LHCN-M2 (cell line): ENCODE measurements at regions not wholly inside any gene's neighbourhood (a gene's known extent, or its start where the extent isn't known, plus 50 kb on each side); places are given as distances from the start of the nearest gene placed in this dataset.

Source experiments
- DNase-seq: peaks from one replicate; pipeline ENCODE4 v3.0.0-alpha.2; 2012; ENCODE audit warnings: low read depth

DNA sequence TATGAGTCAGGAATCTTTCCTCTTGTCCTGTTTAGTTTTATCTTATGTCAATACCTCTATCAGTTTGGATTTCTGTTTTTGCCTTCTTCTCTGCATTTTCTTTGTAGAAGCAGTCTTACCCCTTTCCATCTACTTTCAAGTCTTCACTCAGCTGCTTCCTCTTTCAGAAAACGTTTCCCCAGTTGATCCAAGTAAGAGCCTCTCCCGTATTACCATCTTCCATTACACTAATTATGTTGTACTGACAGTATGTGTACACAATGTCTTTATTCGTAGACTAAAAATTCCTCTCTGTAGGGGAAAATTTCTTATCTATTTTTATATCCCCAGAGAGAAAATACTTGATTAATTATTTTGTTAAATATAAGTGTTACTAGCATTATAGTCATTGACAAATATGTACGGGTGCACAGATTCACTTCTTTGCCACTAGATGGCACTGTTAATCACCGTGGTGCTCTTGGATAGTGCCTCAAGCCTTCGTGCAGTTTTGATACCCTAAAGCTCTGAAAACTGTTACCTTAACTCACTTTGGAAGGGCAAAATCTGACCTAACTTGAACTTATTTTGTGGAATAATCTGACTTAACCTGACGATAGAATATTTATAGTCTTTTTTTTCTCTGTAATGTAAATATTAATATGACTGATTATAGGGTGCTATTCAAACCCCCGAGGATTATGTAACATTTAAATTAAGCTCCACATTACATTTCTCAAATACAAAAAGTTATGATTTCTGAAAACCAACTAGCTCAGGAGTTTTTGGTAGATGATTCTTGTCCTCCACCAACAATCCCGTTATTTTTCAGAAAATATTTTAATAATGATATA, 74.2 kb upstream of the POU1F1 start:
- peak; percentile 48 for DNase-seq

DNA sequence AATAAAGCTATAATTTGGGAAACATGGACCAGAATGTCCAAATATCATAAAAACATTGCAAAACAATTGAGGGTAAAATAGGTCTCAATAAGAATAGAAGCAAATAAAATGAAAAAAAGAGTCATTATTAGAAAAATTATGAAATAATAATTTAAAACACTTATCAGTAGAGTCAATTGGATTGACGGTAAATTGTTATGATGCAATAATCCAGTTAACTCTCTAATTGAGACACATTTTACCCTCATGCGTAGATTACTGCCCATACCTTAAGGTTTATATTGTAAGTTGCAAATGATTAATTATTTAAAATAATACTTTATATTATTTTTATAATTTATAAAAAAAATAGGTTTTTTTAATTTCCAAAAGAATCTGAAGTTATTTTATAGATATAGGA, 73.4 kb upstream of the POU1F1 start:
- no peak for DNase-seq

DNA sequence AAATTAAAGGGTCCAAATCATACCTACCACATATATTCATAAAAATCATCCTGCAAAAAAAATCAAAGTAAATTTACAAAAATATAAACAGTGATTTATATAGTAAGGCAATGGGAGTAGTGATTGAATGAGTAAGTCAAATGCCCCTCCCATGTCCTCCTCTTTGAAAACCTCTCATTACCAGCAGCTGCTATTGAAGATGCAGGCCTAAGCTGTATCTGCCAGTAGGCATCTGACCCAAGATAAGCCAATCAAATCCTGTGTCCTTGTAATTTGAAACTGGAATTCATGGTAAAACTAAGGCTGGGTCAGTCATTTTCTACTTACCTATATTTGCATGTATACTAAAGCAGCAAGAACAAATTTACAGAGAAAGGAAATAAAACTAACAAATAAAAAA, 60.4 kb upstream of the POU1F1 start:
- DNase-seq = peak; percentile 59

DNA sequence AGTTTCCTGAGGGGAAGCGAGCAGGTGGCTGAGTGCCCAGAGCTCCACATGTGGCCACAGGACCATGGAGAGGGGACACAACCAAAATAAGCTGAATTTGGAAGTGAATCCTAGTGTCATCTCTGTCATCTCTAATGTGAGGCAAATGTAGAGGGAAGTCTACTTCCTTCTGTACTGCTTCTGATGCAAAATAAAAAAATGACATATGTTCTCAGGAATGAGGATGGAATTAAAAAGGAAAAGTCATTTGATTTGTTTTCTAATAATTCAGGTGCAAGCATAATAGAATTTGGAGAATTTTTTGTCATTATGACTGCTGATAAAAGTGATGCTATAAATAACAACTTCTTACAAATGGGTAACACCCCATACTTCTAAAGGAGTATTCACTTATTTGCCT, 59.5 kb upstream of the POU1F1 start:
- no peak for DNase-seq

DNA sequence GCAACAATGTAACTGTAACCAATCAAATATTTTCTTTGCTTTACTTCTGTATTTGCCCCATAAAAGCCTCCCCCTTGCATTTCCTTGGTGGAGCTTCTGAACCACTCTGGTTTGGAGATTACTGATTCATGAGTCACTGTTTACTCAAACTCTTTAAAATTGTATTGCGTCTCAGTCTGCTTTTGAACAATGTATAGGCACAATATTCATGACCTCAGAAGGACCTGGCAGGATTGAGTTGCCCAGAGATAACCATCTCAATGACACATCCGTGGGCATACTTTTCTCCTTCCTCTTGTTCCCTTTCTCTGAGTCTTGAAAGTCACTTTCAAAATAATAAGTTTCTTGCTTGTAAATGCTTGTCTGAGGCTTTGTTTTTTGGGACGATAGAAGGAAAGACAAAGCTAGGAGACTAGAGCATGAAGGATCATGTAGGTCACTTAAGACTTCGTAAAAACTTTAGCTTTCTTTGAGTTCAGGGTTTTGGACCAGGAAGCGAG, 57.1 kb upstream of the POU1F1 start:
- peak; percentile 74 for DNase-seq

DNA sequence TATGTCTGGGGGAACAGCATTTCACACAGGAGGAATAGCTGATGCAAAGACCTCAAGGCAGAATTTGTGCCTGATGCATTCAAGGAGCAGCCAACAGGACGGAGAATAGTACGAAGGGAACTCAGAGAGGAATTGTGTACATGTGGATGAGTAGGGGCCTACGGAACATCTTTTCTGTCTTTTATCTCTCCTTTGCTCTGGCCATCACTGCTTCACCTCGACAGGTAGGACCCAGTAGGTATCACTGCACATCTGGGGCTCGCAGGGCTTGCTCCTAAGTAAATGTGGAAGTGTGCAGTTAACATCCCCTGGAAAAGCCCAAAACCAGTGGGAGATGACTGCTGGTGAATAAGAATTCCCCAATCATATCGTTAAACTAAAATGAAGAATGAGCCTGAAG, 56.4 kb upstream of the POU1F1 start:
- DNase-seq = no peak

DNA sequence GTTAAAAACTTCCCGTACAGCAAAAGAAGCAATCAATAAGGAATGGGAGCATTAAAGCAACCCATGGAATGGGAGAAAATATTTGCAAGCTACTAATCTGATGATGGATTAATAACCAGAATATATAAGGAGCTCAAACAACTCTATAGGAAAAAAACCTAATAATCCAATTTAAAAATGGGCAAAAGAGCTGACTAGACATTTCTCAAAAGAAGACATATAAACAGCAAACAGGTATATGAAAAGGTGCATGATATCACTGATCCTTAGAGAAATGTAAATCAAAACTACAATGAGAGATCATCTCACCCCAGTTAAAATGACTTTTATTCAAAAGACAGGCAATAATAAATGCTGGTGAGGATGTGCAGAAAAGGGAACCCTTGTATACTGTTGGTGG, 52.7 kb upstream of the POU1F1 start:
- DNase-seq = no peak
